ENCODE measurements at regions not wholly inside any gene's neighbourhood (a gene's known extent, or its start where the extent isn't known, plus 50 kb on each side); places are given as distances from the start of the nearest gene placed in this dataset.
A peak's percentile ranks its signal among the peaks of the same experiment; 100 is the strongest.

DNA sequence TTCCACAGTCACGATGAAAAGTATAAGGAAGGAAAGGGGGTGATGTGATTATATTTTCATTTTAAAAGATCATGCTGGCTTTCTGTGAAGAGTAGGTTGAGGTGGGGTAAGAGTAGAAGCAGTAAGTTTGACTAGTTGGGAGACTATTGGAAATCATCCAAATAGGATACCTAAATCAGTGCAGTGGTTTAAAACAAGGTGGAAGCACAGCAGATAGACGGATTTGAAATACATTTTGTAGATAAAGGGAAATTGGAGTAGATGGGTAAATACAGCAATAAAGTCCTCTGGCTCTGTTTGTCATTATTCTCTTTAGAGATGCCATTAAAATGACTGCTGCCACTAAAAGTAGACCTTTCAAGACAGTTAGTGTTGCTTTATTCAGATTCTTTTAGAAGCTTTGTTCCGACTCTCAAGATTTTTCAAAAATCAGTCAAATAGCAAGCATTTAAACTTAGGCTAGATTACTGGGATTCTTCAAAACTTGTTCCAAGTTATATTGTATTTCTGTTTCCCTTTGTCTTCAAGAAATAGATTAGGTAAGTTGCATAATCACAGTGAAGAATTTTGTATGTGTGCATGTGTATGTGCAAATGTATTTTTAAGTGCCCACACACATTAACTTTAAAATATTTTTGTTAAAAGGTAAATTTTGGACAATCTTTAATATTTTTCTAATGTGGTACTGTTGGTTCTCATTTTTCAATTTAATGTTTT lies 61.7 kb upstream of the DTNA start:
- no peak for DNase-seq

DNA sequence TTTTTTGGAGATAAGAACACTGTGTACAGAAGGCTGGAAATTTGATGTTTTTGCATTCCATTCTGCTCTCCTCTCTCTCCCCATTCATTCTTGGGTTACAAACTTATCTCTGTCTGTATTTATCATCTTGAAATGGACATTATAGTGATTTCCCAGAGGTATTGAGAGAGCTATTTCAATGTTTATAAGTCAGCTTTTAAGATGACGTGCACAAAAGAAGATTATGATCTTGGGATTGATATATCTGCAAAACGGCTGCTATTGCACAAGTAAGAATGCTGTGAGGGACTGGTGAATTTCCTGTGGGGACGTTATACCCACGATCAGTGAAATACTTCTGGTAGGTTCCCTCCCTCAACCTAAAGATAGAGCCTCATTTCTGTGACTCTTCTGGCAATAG lies 61.0 kb upstream of the DTNA start:
- no peak for DNase-seq

DNA sequence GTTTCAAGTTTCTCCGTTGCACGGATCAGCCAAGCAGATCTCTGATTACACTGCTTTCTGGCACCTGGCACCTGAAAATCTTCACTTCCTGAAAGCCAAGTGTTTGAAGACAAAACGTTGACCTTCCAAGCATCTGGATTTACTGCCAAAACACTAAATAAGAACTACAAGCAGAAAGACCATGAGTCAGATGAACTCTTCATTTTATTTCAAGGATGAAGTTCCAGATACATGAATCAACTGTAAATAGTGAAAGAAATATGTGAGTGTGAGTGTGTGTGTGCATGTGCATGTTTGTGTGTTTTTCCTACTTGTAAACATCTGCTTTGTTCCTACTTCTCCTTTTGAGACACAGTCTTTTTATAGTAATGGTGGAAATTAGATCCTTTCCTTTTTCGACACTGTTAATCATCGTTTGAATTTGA lies 60.0 kb upstream of the DTNA start:
- no peak for DNase-seq

DNA sequence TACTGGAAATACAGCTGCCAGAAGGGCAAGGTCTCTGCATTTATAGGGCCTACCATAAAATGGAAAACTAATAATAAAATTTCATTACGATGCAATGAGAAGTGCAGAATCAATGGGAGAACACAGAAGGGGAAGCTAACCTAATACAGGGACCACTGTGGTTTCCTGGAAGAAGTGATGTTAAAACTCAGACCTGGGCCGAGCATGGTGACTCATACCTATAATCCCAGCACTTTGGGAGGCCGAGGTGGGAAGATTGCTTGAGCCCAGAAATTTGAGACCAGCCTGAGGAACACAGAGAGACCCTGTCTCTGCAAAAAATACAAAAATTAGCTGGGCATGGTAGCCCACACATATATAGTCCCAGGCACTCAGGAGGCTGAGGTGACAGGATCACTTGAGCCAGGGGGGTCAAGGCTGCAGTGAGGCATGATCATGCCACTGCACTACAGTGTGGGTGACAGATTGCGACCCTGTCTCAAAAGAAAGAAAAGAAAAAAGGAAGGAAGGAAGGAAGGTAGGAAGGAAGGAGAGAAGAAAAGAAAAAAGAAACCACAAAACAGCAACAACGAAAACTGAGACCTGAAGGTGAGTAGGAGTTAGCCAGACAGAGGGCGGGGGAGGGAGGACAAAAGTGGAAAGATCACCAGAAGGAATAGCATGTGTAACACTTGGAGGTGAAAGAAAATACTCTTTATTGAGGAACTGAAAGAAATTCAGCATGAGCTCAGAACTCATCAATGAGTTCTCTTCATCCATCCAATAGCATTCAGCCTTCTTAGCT lies 58.3 kb upstream of the DTNA start:
- DNase-seq: no peak

DNA sequence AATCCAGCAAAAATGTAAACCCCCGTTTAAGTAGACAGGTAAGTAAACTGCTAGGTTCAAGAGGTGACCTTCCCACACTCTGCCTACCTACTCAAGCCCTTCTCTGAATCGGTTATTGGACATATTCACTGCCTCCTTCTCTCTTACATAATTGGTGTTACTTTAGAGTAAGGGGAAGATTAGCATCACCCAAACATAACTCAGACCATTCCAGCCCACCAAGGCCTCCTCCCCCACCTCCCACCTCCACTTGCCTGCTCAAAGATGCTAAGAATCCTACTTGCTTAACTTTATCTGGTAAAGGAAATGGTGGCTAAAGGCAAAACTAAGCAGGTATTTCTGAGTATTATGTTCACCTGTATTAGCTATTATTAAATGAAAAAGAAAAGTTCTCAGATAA lies 55.0 kb upstream of the DTNA start:
- no peak for DNase-seq

DNA sequence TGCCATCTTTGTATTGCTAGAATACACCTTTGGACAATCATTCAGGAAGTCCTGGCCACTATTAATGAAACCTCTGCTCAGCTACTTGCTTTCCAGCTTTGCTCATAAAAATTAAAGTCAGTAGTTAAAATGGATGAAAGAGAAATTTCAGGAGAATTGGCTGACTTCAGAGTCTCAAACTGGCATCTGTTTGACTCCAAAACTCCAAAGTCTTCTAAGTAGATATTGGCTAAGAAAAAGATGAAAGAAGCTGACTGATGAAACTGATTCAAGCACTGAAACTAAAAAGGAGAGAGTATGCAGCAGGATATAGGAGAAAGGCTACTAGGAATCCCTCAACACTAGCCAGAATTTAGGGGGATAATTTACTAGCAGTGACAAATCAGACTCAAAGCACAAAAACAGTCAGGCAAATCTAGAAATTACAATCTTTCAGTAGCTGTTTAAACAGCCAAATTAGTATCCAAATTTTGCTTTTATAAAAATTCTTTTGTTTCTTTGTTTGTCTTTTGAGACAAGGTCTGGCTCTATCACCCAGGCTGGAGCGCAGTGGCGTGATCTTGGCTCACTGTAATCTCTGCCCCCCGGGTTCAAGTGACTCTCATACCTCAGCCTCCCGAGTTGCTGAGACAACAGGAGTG lies 52.1 kb upstream of the DTNA start:
- no peak for DNase-seq

DNA sequence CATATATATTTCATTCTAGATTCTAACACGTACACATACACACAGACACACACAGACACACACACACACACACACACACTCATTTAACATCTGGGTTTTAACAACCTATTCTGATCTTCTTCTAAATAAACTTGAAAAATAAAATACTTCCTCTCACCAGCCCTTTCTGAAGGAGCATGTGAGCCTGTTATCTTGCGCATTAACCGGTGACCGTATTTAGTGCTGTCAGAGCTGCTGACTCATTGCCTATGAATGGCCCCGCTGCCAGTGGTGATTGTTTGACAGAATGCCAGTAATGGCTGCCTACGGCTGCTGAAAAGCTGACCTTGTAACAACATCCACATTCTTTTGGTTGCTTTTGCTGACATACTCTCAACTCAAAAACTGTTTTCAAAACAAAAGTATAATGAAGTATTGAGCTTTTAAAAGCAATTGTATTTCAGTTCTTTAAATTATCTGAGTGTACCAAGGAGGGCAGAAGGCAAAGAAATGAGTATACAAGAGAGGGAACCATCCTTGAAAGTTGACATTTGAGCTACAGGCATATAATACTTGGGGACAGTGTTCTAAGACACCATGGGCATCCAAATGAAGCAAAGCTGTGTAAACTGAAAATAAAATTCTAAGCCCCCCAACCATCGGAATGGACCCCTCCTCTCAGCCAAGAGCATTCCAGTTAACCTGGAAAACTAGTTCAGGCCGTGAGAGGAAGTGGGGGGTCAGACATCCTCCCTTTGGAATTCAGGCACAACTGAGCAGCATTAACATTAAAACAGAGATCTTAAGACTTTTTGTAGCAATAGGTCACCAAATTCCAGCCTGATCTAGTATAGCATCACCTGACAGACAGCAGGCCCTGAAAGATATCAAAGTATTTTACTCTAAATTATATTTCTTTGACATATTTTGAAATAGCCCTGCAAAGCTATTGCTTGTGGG lies 50.2 kb upstream of the DTNA start:
- DNase-seq: peak in 1 of 2 donors; percentile 24

Measured in CD4-positive, alpha-beta T cell treated with Interleukin-1 beta for 1 hour (primary cell).